Psoas muscle (tissue), 7 donors: ENCODE measurements at regions not wholly inside any gene's neighbourhood (a gene's known extent, or its start where the extent isn't known, plus 50 kb on each side); places are given as distances from the start of the nearest gene placed in this dataset.
A peak's percentile ranks its signal among the peaks of the same experiment; 100 is the strongest.
"Not testable (repeated sequence)": the region's sequence is repeated elsewhere in the genome, so short reads cannot be mapped to it uniquely, and the experiment has no call there.

ENCODE experiments used
- ATAC-seq, 4 donors: fragments of 200-7000 bp; cut with Tn5 transposase; one replicate each; pipeline ENCODE4 v1.9.1; 2020; ENCODE audit warnings: moderate library complexity in 3 of 4, mild to moderate bottlenecking in 2 of 4
- DNase-seq, 2 donors: peaks; one replicate each; pipeline ENCODE4 v3.0.0-alpha.2; 2020
- H3K27ac ChIP-seq: fragments of 200-600 bp; one replicate; pipeline ENCODE4 v1.8.0; 2022
- H3K27me3 ChIP-seq, 3 donors: fragments of 200-600 bp in 1 of 3; one replicate each; pipeline versions ENCODE4 v1.6.1 to v1.8.0; 2013 to 2022; ENCODE audit warnings: low read length in 2 of 3, mild to moderate bottlenecking in 2 of 3, moderate library complexity in 1 of 3; ENCODE audit not compliant: insufficient read depth in 3 of 3
- H3K36me3 ChIP-seq, 2 donors: fragments of 200-600 bp in 1 of 2; one replicate each; pipeline versions ENCODE4 v1.6.1 to v1.8.0; 2013 to 2022; ENCODE audit warnings: low read depth in 1 of 2, mild to moderate bottlenecking in 1 of 2, moderate library complexity in 1 of 2; ENCODE audit not compliant: insufficient read depth in 1 of 2
- H3K4me1 ChIP-seq: fragments of 200-600 bp; one replicate; pipeline ENCODE4 v1.8.0; 2022
- H3K4me3 ChIP-seq: fragments of 200-600 bp; one replicate; pipeline ENCODE4 v1.8.0; 2022; ENCODE audit warnings: mild to moderate bottlenecking
- H3K9me3 ChIP-seq: fragments of 200-600 bp; one replicate; pipeline ENCODE4 v1.8.0; 2022
- WGBS, 3 donors: extraction: QIAGEN DNeasy Blood & Tissue Kit; methylation state at CpG; one replicate each; pipeline versions ENCODE4 v1.1.6 to v1.1.7; 2013; 5-methylcytosine and 5-hydroxymethylcytosine counted together
- intact Hi-C, 2 donors: fragments of 100-400 bp; cut with DNase I; formaldehyde crosslinking; loops; one replicate each; pipeline versions ENCODE4 v1.11.0 to v1.14.2; 2022
- donor health status: healthy with polysubstance abuse.
- donor health status: DM: no; HTN: no; CAD: no; lungs with moderate emphysema.
- donor health status: Bipolar disorder and iron deficiency.
- donor health status: healthy.
- donor health status: DM: yes; HTN: yes; CAD: no.
- donor health status: DM: no; HTN: no; CAD: no.
- donor health status: DM: yes; HTN: yes; CAD: no.

DNA sequence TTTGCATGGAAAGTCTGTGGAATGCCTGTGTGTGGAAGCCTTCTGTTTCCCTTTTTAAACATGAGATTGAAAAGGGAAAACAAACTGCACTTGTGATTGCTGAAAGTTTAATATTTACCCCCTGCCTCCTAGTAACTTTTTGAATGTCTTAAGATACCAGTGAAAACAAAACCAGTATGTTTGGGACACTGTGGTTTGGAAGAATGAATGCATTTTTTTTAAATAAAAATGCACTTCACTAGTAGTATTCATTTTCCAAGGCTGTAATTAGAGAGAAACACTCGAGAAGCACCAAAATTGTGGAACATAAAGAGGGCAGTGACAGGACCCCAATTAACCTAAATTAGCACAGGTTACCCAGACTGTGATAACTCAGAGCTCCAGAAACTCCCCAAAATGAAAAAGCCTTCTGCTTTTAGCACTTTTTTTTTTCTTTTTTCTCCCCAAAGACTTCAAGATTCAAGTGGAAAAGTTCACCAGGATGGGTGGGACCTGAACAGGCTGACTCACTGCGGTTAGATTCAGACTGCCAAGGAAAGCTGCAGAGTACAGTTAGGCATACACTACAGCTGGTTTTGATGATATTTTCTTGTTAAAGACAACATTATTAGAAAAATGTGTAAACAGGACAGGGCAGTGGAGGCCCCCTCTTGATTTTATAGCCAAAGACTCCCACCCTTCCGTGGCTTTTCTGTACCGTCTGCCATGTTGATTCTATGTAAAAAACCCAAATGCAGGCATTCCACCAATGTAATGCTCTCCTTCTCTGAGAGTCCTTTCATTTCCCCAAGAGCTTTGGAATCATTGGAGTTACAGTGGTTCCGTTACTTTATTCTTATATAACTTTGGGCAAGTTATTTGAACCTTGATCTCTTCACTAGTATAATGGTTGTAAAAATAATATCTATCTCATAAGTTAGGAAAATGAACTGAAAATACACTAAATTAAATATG, 151.8 kb upstream of the NBPF9 start:
- ATAC-seq, result peak; percentile 57 to 76 (median 66)
- intact Hi-C loops, H3K36me3 ChIP-seq, H3K9me3 ChIP-seq, H3K27me3 ChIP-seq, H3K4me3 ChIP-seq, H3K4me1 ChIP-seq, H3K27ac ChIP-seq, DNase-seq: not testable (repeated sequence)
- WGBS, 3 donors, result 60% methylated on average over 1 of the region's 5 CpGs; no CpG with 5 or more reads in 2 of the 3 donors

GRCh38 chr1:149260284-149260683, 156.9 kb upstream of the NBPF9 start:
- H3K4me3 ChIP-seq, H3K27ac ChIP-seq, H3K36me3 ChIP-seq, H3K27me3 ChIP-seq, intact Hi-C loops, H3K4me1 ChIP-seq, DNase-seq, H3K9me3 ChIP-seq: not testable (repeated sequence)
- peak in 3 of 4 donors; percentile 33 to 69 (median 55) for ATAC-seq
- WGBS, 3 donors, result no CpG with 5 or more reads among the region's 1 CpG

DNA sequence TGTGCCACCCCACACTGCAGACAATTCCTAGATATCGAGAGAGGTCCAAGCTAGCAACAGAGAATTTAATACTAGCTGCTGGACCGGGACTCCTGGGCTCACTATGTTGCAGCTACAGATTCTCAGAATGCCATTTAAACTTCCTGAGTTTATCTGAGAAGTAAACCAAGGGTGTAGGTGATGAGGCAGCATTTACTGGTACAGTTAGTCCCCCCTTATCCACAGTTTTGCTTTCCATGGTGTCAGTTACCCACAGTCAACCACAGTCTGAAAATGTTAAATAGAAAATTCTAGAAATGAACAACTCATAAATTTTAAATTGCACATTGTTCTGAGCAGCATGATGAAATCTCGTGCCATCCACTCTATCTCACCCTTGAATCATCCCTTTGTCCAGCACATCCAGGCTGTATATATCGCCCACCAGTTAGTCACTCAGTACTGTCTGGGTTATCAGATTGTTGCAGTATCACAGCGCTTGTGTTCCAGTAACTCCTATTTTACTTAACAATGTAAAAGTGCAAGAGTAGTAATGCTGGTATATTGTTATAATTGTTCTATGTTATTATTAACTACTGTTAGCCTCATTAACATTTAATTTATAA, 157.5 kb upstream of the NBPF9 start:
- H3K4me3 ChIP-seq, H3K36me3 ChIP-seq, H3K9me3 ChIP-seq, H3K27ac ChIP-seq, H3K4me1 ChIP-seq, H3K27me3 ChIP-seq, DNase-seq, intact Hi-C loops: not testable (repeated sequence)
- WGBS, 3 donors, result 10 to 18% (median 11%) methylated on average over 2 of the region's 5 CpGs
- peak in 3 of 4 donors; percentile 73 to 81 (median 79) for ATAC-seq

GRCh38 chr1:149267287-149267686, 163.9 kb upstream of the NBPF9 start:
- intact Hi-C loops, ATAC-seq, DNase-seq: not testable (repeated sequence)

GRCh38 chr1:149269001-149269702, 165.8 kb upstream of the NBPF9 start:
- H3K27me3 ChIP-seq, H3K36me3 ChIP-seq, intact Hi-C loops, H3K4me1 ChIP-seq, H3K4me3 ChIP-seq, H3K27ac ChIP-seq, H3K9me3 ChIP-seq, DNase-seq: not testable (repeated sequence)
- no CpG with 5 or more reads among the region's 6 CpGs for WGBS, 3 donors
- ATAC-seq, result peak; percentile 55 to 79 (median 70)

More at GRCh38 chr1:149267287-149267686, 163.9 kb upstream of the NBPF9 start:
- H3K36me3 ChIP-seq, H3K4me3 ChIP-seq, H3K4me1 ChIP-seq, H3K9me3 ChIP-seq, H3K27ac ChIP-seq, H3K27me3 ChIP-seq: not testable (repeated sequence)
- no CpG with 5 or more reads among the region's 3 CpGs for WGBS, 3 donors

DNA sequence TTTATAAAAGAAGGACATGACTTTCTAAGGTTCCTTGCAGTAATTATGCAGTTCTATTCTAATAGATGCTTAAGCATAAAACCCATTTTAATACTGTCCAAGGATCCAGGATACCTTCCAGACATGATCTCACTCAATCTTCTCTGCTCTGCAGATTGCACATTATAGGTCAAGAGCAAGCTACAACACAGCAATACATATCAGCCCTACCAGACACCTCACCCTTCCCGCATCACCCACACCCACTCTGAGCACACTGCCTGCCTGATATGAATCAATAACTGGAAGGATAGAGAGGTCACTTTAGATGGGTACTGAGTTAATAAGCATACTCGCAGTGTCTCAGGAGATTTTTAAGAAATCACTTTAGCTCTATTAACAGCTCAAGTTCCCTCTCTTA, 166.5 kb upstream of the NBPF9 start:
- H3K4me1 ChIP-seq, H3K9me3 ChIP-seq, H3K27ac ChIP-seq, H3K36me3 ChIP-seq, DNase-seq, H3K27me3 ChIP-seq, H3K4me3 ChIP-seq, intact Hi-C loops: not testable (repeated sequence)
- ATAC-seq, result peak in 1 of 4 donors; percentile 25
- no CpG with 5 or more reads among the region's 2 CpGs for WGBS, 3 donors

GRCh38 chr1:149274493-149274892, 171.1 kb upstream of the NBPF9 start:
- intact Hi-C loops, result not testable (repeated sequence)
- ATAC-seq, result peak; percentile 56 to 82 (median 76)

GRCh38 chr1:149275802-149276201, 172.5 kb upstream of the NBPF9 start:
- DNase-seq, intact Hi-C loops, H3K27me3 ChIP-seq, H3K9me3 ChIP-seq, H3K27ac ChIP-seq, ATAC-seq, H3K4me1 ChIP-seq, H3K36me3 ChIP-seq, H3K4me3 ChIP-seq: not testable (repeated sequence)
- WGBS, 3 donors, result no CpG with 5 or more reads among the region's 6 CpGs

More at GRCh38 chr1:149274493-149274892, 171.1 kb upstream of the NBPF9 start:
- not testable (repeated sequence) for H3K4me1 ChIP-seq, H3K9me3 ChIP-seq, H3K27ac ChIP-seq, DNase-seq, H3K4me3 ChIP-seq, H3K36me3 ChIP-seq, H3K27me3 ChIP-seq
- WGBS, 3 donors, result 88 to 95% (median 90%) methylated on average over 2 of the region's 5 CpGs

DNA sequence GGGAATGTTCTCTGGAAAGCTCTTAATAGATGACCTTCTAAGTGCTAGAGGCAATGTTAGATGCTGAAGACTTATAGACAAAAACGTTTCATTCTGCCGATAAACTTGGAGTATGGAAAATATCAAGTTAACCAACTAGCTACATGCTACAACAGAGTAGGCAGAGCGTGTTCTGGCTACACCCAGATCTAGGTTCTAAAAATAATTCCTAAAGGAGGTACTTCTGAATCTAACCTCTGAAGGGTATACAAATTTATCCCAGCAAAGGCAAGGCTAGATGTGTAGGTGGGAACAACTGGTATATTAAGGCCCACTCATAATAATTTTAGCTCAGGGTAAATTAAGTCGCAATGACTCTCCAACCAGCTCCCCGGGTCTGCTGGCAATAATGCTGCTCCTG, 173.1 kb upstream of the NBPF9 start:
- H3K27me3 ChIP-seq, DNase-seq, H3K9me3 ChIP-seq, H3K36me3 ChIP-seq, H3K4me3 ChIP-seq, H3K27ac ChIP-seq, intact Hi-C loops, H3K4me1 ChIP-seq: not testable (repeated sequence)
- peak in 2 of 4 donors; percentile 35 to 48 for ATAC-seq
- no CpG with 5 or more reads among the region's 5 CpGs for WGBS, 3 donors

DNA sequence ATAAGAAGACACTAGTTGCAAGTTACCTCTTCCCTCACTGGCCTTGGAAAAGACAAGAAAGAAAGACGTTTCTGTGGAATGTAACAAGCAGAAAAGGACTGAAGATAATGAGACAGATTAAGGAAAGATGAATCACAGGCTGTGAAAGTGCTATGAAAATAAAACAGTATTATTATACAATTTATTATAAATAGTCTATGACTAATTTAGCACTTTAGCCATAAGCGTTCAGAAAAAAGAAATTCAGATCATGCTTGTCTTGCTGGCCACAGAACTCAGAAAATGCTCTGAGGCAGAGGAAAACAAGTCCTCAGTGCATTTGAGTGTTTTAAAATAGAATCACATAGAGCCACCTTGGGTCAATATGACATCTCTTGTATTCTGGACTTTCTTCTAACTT, 174.8 kb upstream of the NBPF9 start:
- H3K36me3 ChIP-seq, H3K9me3 ChIP-seq, H3K4me3 ChIP-seq, H3K27me3 ChIP-seq, H3K27ac ChIP-seq, intact Hi-C loops, H3K4me1 ChIP-seq, DNase-seq: not testable (repeated sequence)
- peak; percentile 41 to 80 (median 72) for ATAC-seq
- WGBS, 3 donors, result no CpG with 5 or more reads among the region's 2 CpGs

DNA sequence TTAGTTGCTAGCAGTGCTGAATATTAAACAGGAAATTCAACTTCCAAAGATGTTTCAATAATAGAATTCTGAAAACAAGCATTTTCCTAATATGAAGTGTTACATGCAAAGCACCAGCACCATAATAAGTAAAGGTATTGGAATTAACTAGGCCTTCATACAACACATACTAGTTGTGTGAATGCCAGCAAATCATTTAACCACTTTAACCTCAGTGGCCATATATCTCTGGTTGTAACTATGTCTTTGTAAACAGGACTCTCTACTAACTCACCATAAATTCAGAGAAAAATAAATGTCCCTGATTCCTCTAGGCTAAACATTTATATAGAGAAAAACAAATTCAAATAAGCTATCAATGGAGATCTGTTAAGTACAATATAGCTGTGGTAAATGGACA, 175.7 kb upstream of the NBPF9 start:
- intact Hi-C loops, H3K4me1 ChIP-seq, H3K36me3 ChIP-seq, ATAC-seq, H3K9me3 ChIP-seq, DNase-seq, H3K27ac ChIP-seq, H3K4me3 ChIP-seq, H3K27me3 ChIP-seq: not testable (repeated sequence)
